ENCODE measurements at regions not wholly inside any gene's neighbourhood (a gene's known extent, or its start where the extent isn't known, plus 50 kb on each side); places are given as distances from the start of the nearest gene placed in this dataset.

DNA sequence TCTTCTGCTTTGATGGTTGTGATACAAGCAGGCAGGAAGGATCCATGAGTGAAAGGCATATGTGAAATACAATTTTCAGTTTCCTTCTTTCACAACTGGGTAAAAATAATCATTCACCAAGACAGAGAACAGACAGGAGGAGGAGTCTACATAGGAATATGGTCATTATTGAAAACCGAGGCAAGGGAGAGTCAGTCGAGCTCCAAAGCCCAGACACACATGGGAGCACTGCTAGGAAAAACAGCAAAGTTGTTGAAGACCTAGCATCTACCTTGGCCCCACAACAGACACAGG lies 260.6 kb downstream of the ERMARD start:
- WGBS, 2 donors (ENCODE audit: extremely low coverage in 2 of 2, insufficient read length in 2 of 2, insufficient replicate concordance in 1 of 2): no CpG with 5 or more reads among the region's 2 CpGs
- H2BK15ac ChIP-seq (ENCODE audit: low read length): no peak overlapping the region
- no peak overlapping the region for H3K23ac ChIP-seq (ENCODE audit: low read depth, low read length, poor library complexity)
- H2AFZ ChIP-seq (ENCODE audit: low read length): no peak overlapping the region
- peaks cover 0 to 3% (median 0%) of the 10 kb centered on the region in 3 experiments for H3K27me3 ChIP-seq (ENCODE audit: control insufficient read depth in 3 of 3, insufficient read depth in 3 of 3, low read depth in 1 of 3, low read length in 3 of 3)
- no peak overlapping the region for H4K91ac ChIP-seq (ENCODE audit: low read depth, low read length, poor library complexity)
- H3K36me3 ChIP-seq (replicated peaks in 1 of 2; ENCODE audit: control insufficient read depth in 2 of 2, insufficient read depth in 2 of 2, low read length in 2 of 2): no peaks in the 10 kb centered on the region
- no peak overlapping the region for H2BK120ac ChIP-seq (ENCODE audit: low read depth, low read length)
- H3K4me1 ChIP-seq (ENCODE audit: control insufficient read depth in 2 of 2, insufficient read depth in 1 of 2, low read depth in 1 of 2, low read length in 2 of 2): peaks cover 20 to 23% of the 10 kb centered on the region in 2 donors
- H3K9ac ChIP-seq (ENCODE audit: low read depth, low read length, poor library complexity): no peak overlapping the region
- H3K4ac ChIP-seq (ENCODE audit: low read length): no peak overlapping the region
- no peak for DNase-seq (ENCODE audit: low spot score)
- H3K14ac ChIP-seq (ENCODE audit: low read length): no peak overlapping the region
- no peak overlapping the region for H2BK5ac ChIP-seq (ENCODE audit: low read length)
- H3K27ac ChIP-seq (replicated peaks; ENCODE audit: low read length): no peak overlapping the region
- no peak overlapping the region for H2BK12ac ChIP-seq (ENCODE audit: low read length)
- peaks cover 0 to 6% of the 10 kb centered on the region in 2 donors for H3K9me3 ChIP-seq (replicated peaks in 1 of 2; ENCODE audit: control insufficient read depth in 2 of 2, insufficient read depth in 1 of 2, low read depth in 1 of 2, low read length in 2 of 2)
- H3K18ac ChIP-seq (ENCODE audit: low read length): peak overlapping the region; percentile 3
- no peak overlapping the region for H4K8ac ChIP-seq (ENCODE audit: low read depth, low read length)
- no peak overlapping the region for H3K4me2 ChIP-seq (ENCODE audit: insufficient read depth, low read length, poor library complexity, severe bottlenecking)
- H2AK5ac ChIP-seq (ENCODE audit: low read depth, low read length): no peak overlapping the region
- no peaks in the 10 kb centered on the region for H3K79me1 ChIP-seq (ENCODE audit: low read depth, low read length)
- H3K4me3 ChIP-seq (ENCODE audit: low read length in 2 of 2): no peak overlapping the region

DNA sequence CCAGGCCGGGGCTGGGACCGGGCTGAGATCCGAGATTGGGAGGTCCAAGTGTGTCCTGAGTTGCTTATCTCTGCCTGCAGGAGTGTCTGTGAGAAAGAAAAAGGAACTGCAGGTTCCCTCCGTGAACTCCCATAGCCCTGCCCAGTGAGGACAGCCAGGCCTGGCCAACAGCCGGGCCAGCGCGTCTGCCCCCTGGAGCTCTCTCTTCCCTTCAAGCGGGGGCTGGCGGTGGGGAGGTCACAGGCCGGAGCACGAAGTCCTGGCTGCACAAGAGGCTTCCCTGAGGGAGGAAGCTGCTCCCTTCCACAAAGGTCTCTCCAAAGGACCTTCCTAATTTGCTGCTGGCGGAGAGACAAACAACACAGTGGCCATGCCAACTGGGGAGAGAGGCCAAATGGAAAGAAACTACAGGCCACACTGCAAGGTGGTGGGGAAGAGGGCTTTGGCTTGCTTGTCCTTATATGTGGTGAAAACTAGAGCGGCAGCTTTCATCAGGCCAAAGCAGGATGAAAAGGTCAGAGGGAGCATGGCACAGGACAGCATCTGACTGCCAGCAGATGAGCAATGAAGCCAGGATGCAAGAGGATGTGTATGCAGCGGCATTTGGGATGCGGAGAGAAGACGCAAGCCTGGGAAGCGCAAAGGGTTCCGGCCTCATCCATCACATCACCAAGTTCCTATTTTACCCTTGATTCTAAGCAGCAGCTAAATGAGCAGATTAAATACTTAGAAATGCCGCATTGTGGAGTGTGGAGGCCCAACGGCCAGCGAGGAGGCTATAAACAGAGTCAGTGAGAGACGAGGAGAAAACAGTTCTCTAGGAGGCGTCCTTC lies 260.0 kb downstream of the ERMARD start:
- H3K4me2 ChIP-seq (ENCODE audit: insufficient read depth, low read length, poor library complexity, severe bottlenecking): no peak overlapping the region
- H3K18ac ChIP-seq (ENCODE audit: low read length): peak overlapping the region; percentile 40
- H3K27me3 ChIP-seq (ENCODE audit: control insufficient read depth in 3 of 3, insufficient read depth in 3 of 3, low read depth in 1 of 3, low read length in 3 of 3): peaks cover 0 to 3% (median 0%) of the 10 kb centered on the region in 3 experiments
- H2BK12ac ChIP-seq (ENCODE audit: low read length): peak overlapping the region; percentile 5
- H3K9me3 ChIP-seq (replicated peaks in 1 of 2; ENCODE audit: control insufficient read depth in 2 of 2, insufficient read depth in 1 of 2, low read depth in 1 of 2, low read length in 2 of 2): peaks cover 0 to 6% of the 10 kb centered on the region in 2 donors
- H3K4ac ChIP-seq (ENCODE audit: low read length): no peak overlapping the region
- peak overlapping the region; percentile 10 for H3K14ac ChIP-seq (ENCODE audit: low read length)
- H3K36me3 ChIP-seq (replicated peaks in 1 of 2; ENCODE audit: control insufficient read depth in 2 of 2, insufficient read depth in 2 of 2, low read length in 2 of 2): no peaks in the 10 kb centered on the region
- H4K8ac ChIP-seq (ENCODE audit: low read depth, low read length): no peak overlapping the region
- peak overlapping the region; percentile 93 for H2BK15ac ChIP-seq (ENCODE audit: low read length)
- H2AFZ ChIP-seq (ENCODE audit: low read length): peak overlapping the region; percentile 46
- H3K27ac ChIP-seq (replicated peaks; ENCODE audit: low read length): no peak overlapping the region
- peak overlapping the region; percentile 12 for H2AK5ac ChIP-seq (ENCODE audit: low read depth, low read length)
- no peak for DNase-seq (ENCODE audit: low spot score)
- H3K9ac ChIP-seq (ENCODE audit: low read depth, low read length, poor library complexity): no peak overlapping the region
- H3K79me1 ChIP-seq (ENCODE audit: low read depth, low read length): no peaks in the 10 kb centered on the region
- H3K4me3 ChIP-seq (ENCODE audit: low read length in 2 of 2): no peak overlapping the region
- no CpG with 5 or more reads among the region's 23 CpGs for WGBS, 2 donors (ENCODE audit: extremely low coverage in 2 of 2, insufficient read length in 2 of 2, insufficient replicate concordance in 1 of 2)
- no peak overlapping the region for H4K91ac ChIP-seq (ENCODE audit: low read depth, low read length, poor library complexity)
- no peak overlapping the region for H2BK5ac ChIP-seq (ENCODE audit: low read length)
- peaks cover 24 to 28% of the 10 kb centered on the region in 2 donors for H3K4me1 ChIP-seq (ENCODE audit: control insufficient read depth in 2 of 2, insufficient read depth in 1 of 2, low read depth in 1 of 2, low read length in 2 of 2)
- H3K23ac ChIP-seq (ENCODE audit: low read depth, low read length, poor library complexity): no peak overlapping the region
- no peak overlapping the region for H2BK120ac ChIP-seq (ENCODE audit: low read depth, low read length)

DNA sequence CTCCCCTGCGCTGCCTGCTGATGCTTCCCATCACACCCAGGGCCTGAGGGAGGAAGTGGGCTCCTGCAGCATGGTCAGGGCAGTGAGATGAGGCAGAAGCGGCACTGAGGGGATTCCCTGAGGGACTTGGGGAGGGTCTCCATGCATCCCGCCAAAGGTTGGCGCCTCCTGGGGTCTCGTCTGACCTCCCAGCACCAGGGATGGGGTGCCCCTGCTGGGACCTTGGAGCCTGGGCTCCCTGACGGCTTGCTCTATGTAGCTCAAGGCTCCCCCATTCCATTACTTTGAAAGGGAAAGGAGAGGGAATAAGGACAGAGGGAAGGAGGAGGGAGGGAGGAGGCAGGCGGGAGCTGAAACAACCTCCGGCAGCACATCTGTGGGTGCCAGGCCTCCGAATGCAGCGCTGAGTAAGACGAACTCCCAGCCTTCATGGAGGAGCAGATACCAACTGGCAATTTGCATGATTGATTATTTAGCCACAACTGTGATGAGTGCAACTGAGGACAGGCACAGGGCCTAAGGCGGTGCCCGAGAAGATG lies 259.3 kb downstream of the ERMARD start:
- Histone ChIP-seq H3K4me2 (ENCODE audit: insufficient read depth, low read length, poor library complexity, severe bottlenecking) (no peak overlapping the region), H3K9ac (ENCODE audit: low read depth, low read length, poor library complexity) (no peak overlapping the region)
- DNase-seq (ENCODE audit: low spot score): no peak

DNA sequence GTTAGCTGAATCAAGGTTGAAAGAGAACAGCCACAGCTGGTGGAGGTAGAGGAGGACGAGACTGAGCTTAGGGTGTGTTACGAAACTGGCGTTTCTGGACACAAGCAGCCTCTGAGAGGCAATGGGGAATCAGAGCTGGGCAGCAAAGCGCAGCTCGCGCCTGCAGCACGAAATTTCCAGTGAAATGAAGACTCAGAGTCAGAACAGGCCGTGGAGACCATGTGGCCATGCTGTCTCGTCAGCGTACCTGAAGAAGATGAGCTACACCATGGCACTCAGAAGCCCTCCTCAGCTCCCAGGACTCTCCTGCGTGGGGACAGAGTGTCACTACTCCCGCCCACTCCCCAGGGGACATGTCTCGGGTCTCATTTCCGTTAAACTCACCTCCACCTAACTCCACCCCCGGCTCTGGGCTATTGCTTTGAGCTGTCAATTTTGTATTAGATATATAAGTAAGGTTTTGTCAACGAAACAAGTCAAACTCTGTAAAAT lies 256.9 kb downstream of the ERMARD start:
- Histone ChIP-seq H3K27me3 (ENCODE audit: control insufficient read depth in 3 of 3, insufficient read depth in 3 of 3, low read depth in 1 of 3, low read length in 3 of 3) (peaks cover 0 to 3% (median 0%) of the 10 kb centered on the region in 3 experiments), H3K14ac (ENCODE audit: low read length) (peak overlapping the region; percentile 5), H3K23ac (ENCODE audit: low read depth, low read length, poor library complexity) (peak overlapping the region; percentile 44), H3K79me1 (ENCODE audit: low read depth, low read length) (no peaks in the 10 kb centered on the region), H3K18ac (ENCODE audit: low read length) (peak overlapping the region; percentile 89), H4K8ac (ENCODE audit: low read depth, low read length) (no peak overlapping the region), H3K36me3 (replicated peaks in 1 of 2; ENCODE audit: control insufficient read depth in 2 of 2, insufficient read depth in 2 of 2, low read length in 2 of 2) (peaks cover 0 to 1% of the 10 kb centered on the region in 2 donors), H3K4ac (ENCODE audit: low read length) (no peak overlapping the region), H2AK5ac (ENCODE audit: low read depth, low read length) (peak overlapping the region; percentile 58), H2BK12ac (ENCODE audit: low read length) (peak overlapping the region; percentile 8), H2BK5ac (ENCODE audit: low read length) (no peak overlapping the region), H3K9ac (ENCODE audit: low read depth, low read length, poor library complexity) (no peak overlapping the region), H3K4me1 (ENCODE audit: control insufficient read depth in 2 of 2, insufficient read depth in 1 of 2, low read depth in 1 of 2, low read length in 2 of 2) (peaks cover 27 to 31% of the 10 kb centered on the region in 2 donors), H2BK15ac (ENCODE audit: low read length) (peak overlapping the region; percentile 52), H3K4me2 (ENCODE audit: insufficient read depth, low read length, poor library complexity, severe bottlenecking) (no peak overlapping the region), H2AFZ (ENCODE audit: low read length) (peak overlapping the region; percentile 66), H3K27ac (replicated peaks; ENCODE audit: low read length) (no peak overlapping the region), H3K4me3 (ENCODE audit: low read length in 2 of 2) (no peak overlapping the region), H2BK120ac (ENCODE audit: low read depth, low read length) (peak overlapping the region; percentile 90), H3K9me3 (replicated peaks in 1 of 2; ENCODE audit: control insufficient read depth in 2 of 2, insufficient read depth in 1 of 2, low read depth in 1 of 2, low read length in 2 of 2) (peaks cover 4 to 17% of the 10 kb centered on the region in 2 donors), H4K91ac (ENCODE audit: low read depth, low read length, poor library complexity) (no peak overlapping the region)
- WGBS, 2 donors (ENCODE audit: extremely low coverage in 2 of 2, insufficient read length in 2 of 2, insufficient replicate concordance in 1 of 2): no CpG with 5 or more reads among the region's 16 CpGs
- no peak for DNase-seq (ENCODE audit: low spot score)

More for the DNA sequence above, 259.3 kb downstream of the ERMARD start:
- Histone ChIP-seq H4K91ac (ENCODE audit: low read depth, low read length, poor library complexity) (no peak overlapping the region), H4K8ac (ENCODE audit: low read depth, low read length) (no peak overlapping the region), H3K27ac (replicated peaks; ENCODE audit: low read length) (no peak overlapping the region), H3K9me3 (replicated peaks in 1 of 2; ENCODE audit: control insufficient read depth in 2 of 2, insufficient read depth in 1 of 2, low read depth in 1 of 2, low read length in 2 of 2) (peaks cover 3 to 6% of the 10 kb centered on the region in 2 donors), H3K36me3 (replicated peaks in 1 of 2; ENCODE audit: control insufficient read depth in 2 of 2, insufficient read depth in 2 of 2, low read length in 2 of 2) (peaks cover 0 to under 1% of the 10 kb centered on the region in 2 donors), H3K14ac (ENCODE audit: low read length) (peak overlapping the region; percentile 10), H3K4ac (ENCODE audit: low read length) (no peak overlapping the region), H3K79me1 (ENCODE audit: low read depth, low read length) (no peaks in the 10 kb centered on the region), H3K4me3 (ENCODE audit: low read length in 2 of 2) (no peak overlapping the region), H3K27me3 (ENCODE audit: control insufficient read depth in 3 of 3, insufficient read depth in 3 of 3, low read depth in 1 of 3, low read length in 3 of 3) (peaks cover 0 to 3% (median 0%) of the 10 kb centered on the region in 3 experiments), H2BK15ac (ENCODE audit: low read length) (peak overlapping the region; percentile 93), H2BK5ac (ENCODE audit: low read length) (no peak overlapping the region), H2BK120ac (ENCODE audit: low read depth, low read length) (peak overlapping the region; percentile 51), H2AFZ (ENCODE audit: low read length) (peak overlapping the region; percentile 46), H3K4me1 (ENCODE audit: control insufficient read depth in 2 of 2, insufficient read depth in 1 of 2, low read depth in 1 of 2, low read length in 2 of 2) (peaks cover 27 to 31% of the 10 kb centered on the region in 2 donors), H3K18ac (ENCODE audit: low read length) (peak overlapping the region; percentile 82), H2BK12ac (ENCODE audit: low read length) (peak overlapping the region; percentile 5), H3K23ac (ENCODE audit: low read depth, low read length, poor library complexity) (no peak overlapping the region), H2AK5ac (ENCODE audit: low read depth, low read length) (peak overlapping the region; percentile 12)
- WGBS, 2 donors (ENCODE audit: extremely low coverage in 2 of 2, insufficient read length in 2 of 2, insufficient replicate concordance in 1 of 2): no CpG with 5 or more reads among the region's 13 CpGs
